Thoracic aorta (tissue), 2 donors: ENCODE measurements at regions not wholly inside any gene's neighbourhood (a gene's known extent, or its start where the extent isn't known, plus 50 kb on each side); places are given as distances from the start of the nearest gene placed in this dataset.

ENCODE experiments used
- ATAC-seq: fragments of 150-250 bp; one replicate; pipeline ENCODE4 v1.8.0; 2017; ENCODE audit warnings: low read depth; ENCODE audit not compliant: insufficient number of reproducible peaks, low FRiP score
- DNase-seq: peaks from one replicate; pipeline ENCODE4 v3.0.0-alpha.2; 2020; ENCODE audit warnings: low spot score
- H3K27ac ChIP-seq, 2 donors: fragments of 200-600 bp; sonication (generic); 1 replicate in 1 of 2; 2 replicates in 1 of 2; pipeline ENCODE4 v1.5.1; 2016; ENCODE audit warnings: mild to moderate bottlenecking in 2 of 2, moderate library complexity in 2 of 2
- H3K27me3 ChIP-seq: fragments of 200-600 bp; sonication (generic); replicated peaks from 2 replicates; pipeline ENCODE4 v1.6.0; 2016; ENCODE audit warnings: mild to moderate bottlenecking; ENCODE audit not compliant: insufficient read depth
- H3K36me3 ChIP-seq: fragments of 200-600 bp; sonication (generic); one replicate; pipeline ENCODE4 v1.5.1; 2016
- H3K4me1 ChIP-seq, 2 donors: fragments of 200-600 bp; sonication (generic); 1 replicate in 1 of 2; 2 replicates in 1 of 2; pipeline versions ENCODE4 v1.5.1 to v1.6.0; 2016; ENCODE audit warnings: low read depth in 2 of 2, mild to moderate bottlenecking in 1 of 2; ENCODE audit not compliant: control insufficient read depth in 1 of 2
- H3K4me3 ChIP-seq: fragments of 200-600 bp; sonication (generic); 2 replicates; pipeline ENCODE4 v1.5.1; 2016; ENCODE audit warnings: mild to moderate bottlenecking
- H3K9me3 ChIP-seq: fragments of 200-600 bp; sonication (generic); 2 replicates; pipeline ENCODE4 v1.5.1; 2016
- CTCF ChIP-seq: fragments of 200-600 bp; sonication (generic); IDR thresholded peaks from one replicate; pipeline ENCODE4 v1.5.1; 2019; ENCODE audit warnings: antibody characterized with exemption

GRCh38 chr9:38309324-38310195 is 82.9 kb upstream of the ALDH1B1 start:
- Histone ChIP-seq H3K4me3 (no peak overlapping the region), H3K27me3 (no peaks in the 10 kb centered on the region), H3K36me3 (no peaks in the 10 kb centered on the region), H3K9me3 (no peaks in the 10 kb centered on the region), H3K27ac (no peak overlapping the region), H3K4me1 (peaks cover 8 to 44% of the 10 kb centered on the region in 2 donors)
- no peak for DNase-seq
- no peak for ATAC-seq
- no peak for TF ChIP-seq CTCF

GRCh38 chr9:38308136-38308535 is 84.4 kb upstream of the ALDH1B1 start:
- Histone ChIP-seq H3K9me3 (no peaks in the 10 kb centered on the region), H3K36me3 (no peaks in the 10 kb centered on the region), H3K27me3 (no peaks in the 10 kb centered on the region), H3K4me1 (peaks cover 8 to 44% of the 10 kb centered on the region in 2 donors), H3K4me3 (no peak overlapping the region), H3K27ac (no peak overlapping the region)
- no peak for DNase-seq
- no peak for TF ChIP-seq CTCF
- no peak for ATAC-seq

DNA sequence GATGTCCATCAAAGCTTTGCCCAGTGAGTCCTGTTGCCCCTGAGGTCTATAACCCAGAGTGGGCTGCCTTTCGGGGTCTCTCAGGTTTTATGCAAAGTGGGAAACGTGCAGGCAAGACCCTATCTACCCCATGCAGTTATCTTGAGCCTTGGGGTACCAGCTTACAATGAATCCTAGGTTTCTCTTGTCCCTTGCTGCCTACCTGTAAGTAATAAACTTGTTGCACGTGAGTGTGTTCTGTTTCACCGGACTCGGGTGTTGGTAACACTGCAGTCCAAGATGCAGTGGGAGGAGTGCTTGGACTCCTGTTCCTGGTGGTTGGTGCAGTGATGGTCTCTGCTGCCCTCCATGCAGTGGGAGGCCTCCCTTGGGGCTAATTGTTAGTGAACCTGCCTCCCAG is 85.6 kb upstream of the ALDH1B1 start:
- no peak for ATAC-seq
- TF ChIP-seq CTCF: no peak

DNA sequence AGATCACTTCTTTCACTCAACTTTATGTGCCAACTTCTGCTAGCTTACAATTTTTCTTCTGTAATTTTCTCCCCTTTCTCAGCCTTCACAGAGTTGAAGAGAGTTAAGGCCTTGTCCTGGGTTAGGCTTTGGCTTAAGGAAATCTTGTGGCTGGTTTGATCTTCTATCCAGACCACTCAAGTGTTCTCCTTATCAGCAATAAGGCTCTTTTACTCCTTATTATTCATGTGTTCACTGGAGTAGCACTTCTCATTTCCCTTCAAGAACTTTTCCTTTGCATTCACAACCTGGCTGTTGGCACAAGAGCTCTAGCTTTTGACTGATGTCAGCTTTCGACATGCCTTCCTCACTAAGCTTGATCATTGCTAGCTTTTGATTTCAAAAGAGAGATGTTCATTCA is 86.9 kb upstream of the ALDH1B1 start:
- ATAC-seq (no peak), DNase-seq (no peak)
- Histone ChIP-seq H3K9me3 (no peaks in the 10 kb centered on the region), H3K36me3 (no peaks in the 10 kb centered on the region), H3K27me3 (no peaks in the 10 kb centered on the region), H3K4me3 (no peak overlapping the region), H3K4me1 (peaks cover 7 to 22% of the 10 kb centered on the region in 2 donors), H3K27ac (no peak overlapping the region)
- no peak for TF ChIP-seq CTCF

More for the DNA sequence above, 85.6 kb upstream of the ALDH1B1 start:
- Histone ChIP-seq H3K36me3 (no peaks in the 10 kb centered on the region), H3K27ac (no peak overlapping the region), H3K4me3 (no peak overlapping the region), H3K27me3 (no peaks in the 10 kb centered on the region), H3K4me1 (peaks cover 8 to 35% of the 10 kb centered on the region in 2 donors), H3K9me3 (no peaks in the 10 kb centered on the region)
- no peak for DNase-seq

DNA sequence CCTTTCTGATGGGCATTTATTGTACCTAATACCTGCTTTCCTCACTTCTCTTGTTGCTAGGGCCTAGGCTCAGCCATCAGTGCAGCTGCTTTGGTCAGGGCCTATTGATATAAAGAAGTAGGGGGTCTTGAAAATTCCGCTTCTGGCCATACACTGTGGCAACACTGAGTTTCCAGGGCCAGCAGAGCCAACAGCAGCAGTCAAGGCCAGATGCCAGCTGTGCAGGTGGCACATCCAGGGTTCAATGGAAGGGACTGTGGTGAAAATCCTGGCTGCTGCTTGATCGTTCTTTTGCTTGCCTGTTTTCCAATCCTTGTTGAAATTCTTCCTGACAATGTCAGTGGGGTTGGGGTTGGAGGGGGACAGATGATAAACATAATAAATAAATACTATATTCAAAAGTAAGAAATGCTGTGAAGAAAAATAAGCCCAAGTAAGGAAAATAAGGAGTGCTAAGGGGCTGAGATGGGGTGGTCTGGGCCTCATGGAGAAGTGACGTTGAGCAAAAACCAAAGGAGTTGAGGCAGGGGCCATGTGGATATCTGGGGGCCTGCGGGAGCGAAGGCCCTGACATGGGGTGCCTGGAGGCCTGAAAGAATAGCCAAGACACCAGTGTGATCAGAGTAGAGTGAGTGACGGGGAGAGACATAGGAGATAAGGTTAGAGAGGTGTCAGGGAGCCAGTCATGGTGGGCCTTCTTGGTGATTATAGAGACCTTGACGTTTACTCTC is 91.0 kb upstream of the ALDH1B1 start:
- Histone ChIP-seq H3K27me3 (no peaks in the 10 kb centered on the region), H3K36me3 (no peaks in the 10 kb centered on the region), H3K9me3 (no peaks in the 10 kb centered on the region), H3K4me1 (no peaks in the 10 kb centered on the region), H3K4me3 (no peak overlapping the region), H3K27ac (no peak overlapping the region)
- TF ChIP-seq CTCF: no peak
- DNase-seq (no peak), ATAC-seq (no peak)
